ENCODE measurements at regions not wholly inside any gene's neighbourhood (a gene's known extent, or its start where the extent isn't known, plus 50 kb on each side); places are given as distances from the start of the nearest gene placed in this dataset.

GRCh38 chr6:15121443-15121842 lies 124.4 kb upstream of the JARID2 start:
- no peak for TF ChIP-seq CTCF (conservative IDR thresholded peaks at IDR 0.05; ENCODE audit: low read depth in 2 of 2)
- no peak for TF ChIP-seq JUNB (IDR thresholded peaks at IDR 0.05; ENCODE audit: unreplicated experiment)
- no peak for TF ChIP-seq REST (IDR thresholded peaks at IDR 0.05; ENCODE audit: unreplicated experiment)
- TF ChIP-seq POLR2AphosphoS5 (IDR thresholded peaks at IDR 0.05; ENCODE audit: low read depth): no peak
- TF ChIP-seq EZH2phosphoT487 (IDR thresholded peaks at IDR 0.05; ENCODE audit: unreplicated experiment): no peak
- no peak for TF ChIP-seq EZH2 (IDR thresholded peaks at IDR 0.05; ENCODE audit: low read depth, unreplicated experiment)
- no peak for TF ChIP-seq ZNF462 (CRISPR knock-in tag; IDR thresholded peaks at IDR 0.05)
- no peak for TF ChIP-seq CREB1 (CRISPR knock-in tag; IDR thresholded peaks at IDR 0.05; ENCODE audit: low read depth)
- TF ChIP-seq ZNF114 (CRISPR knock-in tag; IDR thresholded peaks at IDR 0.05): no peak
- no peak for TF ChIP-seq ETS1 (IDR thresholded peaks at IDR 0.05)
